Suprapubic skin (tissue), 4 donors: ENCODE measurements at regions not wholly inside any gene's neighbourhood (a gene's known extent, or its start where the extent isn't known, plus 50 kb on each side); places are given as distances from the start of the nearest gene placed in this dataset.

Experiments used
- CTCF ChIP-seq, 2 donors: fragments of 200-600 bp in 1 of 2; fragments of 450-650 bp in 1 of 2; sonication (generic) in 1 of 2; IDR thresholded peaks; one replicate each; pipeline ENCODE4 v1.5.1; 2016 to 2019; ENCODE audit warnings: antibody characterized with exemption in 2 of 2, mild to moderate bottlenecking in 1 of 2, moderate library complexity in 1 of 2
- EP300 ChIP-seq: sonication (generic); formaldehyde crosslinking; IDR thresholded peaks from one replicate; pipeline ENCODE4 v1.6.1; 2017; ENCODE audit warnings: antibody characterized with exemption
- POLR2A ChIP-seq, 2 donors: fragments of 450-650 bp; IDR thresholded peaks; one replicate each; pipeline ENCODE4 v1.6.1; 2017; ENCODE audit warnings: antibody characterized with exemption in 2 of 2, mild to moderate bottlenecking in 2 of 2, moderate library complexity in 2 of 2
- POLR2AphosphoS5 ChIP-seq, 3 donors: sonication (generic); formaldehyde crosslinking; IDR thresholded peaks; one replicate each; pipeline ENCODE4 v1.6.1; 2017; ENCODE audit warnings: antibody characterized with exemption in 3 of 3

GRCh38 chr12:75704208-75704607, 192.8 kb upstream of the KRR1 start:
- TF ChIP-seq CTCF (IDR thresholded peaks at IDR 0.05) = no peak
- no peak for TF ChIP-seq EP300
- TF ChIP-seq POLR2A (IDR thresholded peaks at IDR 0.05) = no peak
- TF ChIP-seq POLR2AphosphoS5 (IDR thresholded peaks at IDR 0.05) = no peak
